ENCODE measurements at regions not wholly inside any gene's neighbourhood (a gene's known extent, or its start where the extent isn't known, plus 50 kb on each side); places are given as distances from the start of the nearest gene placed in this dataset.

- H3K36me3 ChIP-seq (ENCODE audit: control insufficient read depth, insufficient read depth, low read length): no peaks in the 10 kb centered on the region; the same call in 1 of the 2 replicates
- H3K4me1 ChIP-seq (ENCODE audit: control insufficient read depth, insufficient read depth, low read length): no peaks in the 10 kb centered on the region
- TF ChIP-seq SIN3A (IDR thresholded peaks at IDR 0.05; ENCODE audit: borderline replicate concordance, insufficient read depth, low read depth, low read length) (no peak), REST (IDR thresholded peaks at IDR 0.05; ENCODE audit: insufficient read depth in 1 of 2, low read depth in 2 of 2, low read length in 1 of 2) (no peak), POLR2AphosphoS5 (IDR thresholded peaks at IDR 0.05; ENCODE audit: low read depth, low read length) (no peak), TCF7L2 (IDR thresholded peaks at IDR 0.05; ENCODE audit: low read depth, low read length) (no peak)
- TF ChIP-seq, protein P1, sequence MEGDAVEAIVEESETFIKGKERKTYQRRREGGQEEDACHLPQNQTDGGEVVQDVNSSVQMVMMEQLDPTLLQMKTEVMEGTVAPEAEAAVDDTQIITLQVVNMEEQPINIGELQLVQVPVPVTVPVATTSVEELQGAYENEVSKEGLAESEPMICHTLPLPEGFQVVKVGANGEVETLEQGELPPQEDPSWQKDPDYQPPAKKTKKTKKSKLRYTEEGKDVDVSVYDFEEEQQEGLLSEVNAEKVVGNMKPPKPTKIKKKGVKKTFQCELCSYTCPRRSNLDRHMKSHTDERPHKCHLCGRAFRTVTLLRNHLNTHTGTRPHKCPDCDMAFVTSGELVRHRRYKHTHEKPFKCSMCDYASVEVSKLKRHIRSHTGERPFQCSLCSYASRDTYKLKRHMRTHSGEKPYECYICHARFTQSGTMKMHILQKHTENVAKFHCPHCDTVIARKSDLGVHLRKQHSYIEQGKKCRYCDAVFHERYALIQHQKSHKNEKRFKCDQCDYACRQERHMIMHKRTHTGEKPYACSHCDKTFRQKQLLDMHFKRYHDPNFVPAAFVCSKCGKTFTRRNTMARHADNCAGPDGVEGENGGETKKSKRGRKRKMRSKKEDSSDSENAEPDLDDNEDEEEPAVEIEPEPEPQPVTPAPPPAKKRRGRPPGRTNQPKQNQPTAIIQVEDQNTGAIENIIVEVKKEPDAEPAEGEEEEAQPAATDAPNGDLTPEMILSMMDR (IDR thresholded peaks at IDR 0.05): no peak
- POLR2A ChIA-PET: no interaction called here
- H3K27me3 ChIP-seq (ENCODE audit: control insufficient read depth, insufficient read depth, low read length): no peaks in the 10 kb centered on the region
- no peak overlapping the region for H3K4me3 ChIP-seq (ENCODE audit: low read depth in 2 of 2, low read length in 2 of 2)
- no peaks in the 10 kb centered on the region for H3K9me3 ChIP-seq (ENCODE audit: control insufficient read depth, insufficient read depth, low read depth, low read length)
- intact Hi-C loops (cut with micrococcal nuclease; ENCODE audit: unreplicated experiment) (no loop called here), in situ Hi-C loops (cut with HindIII; ENCODE audit: low pct_unique_long_range_greater_than_20kb, low sequenced_read_pairs) (no loop called here)
- no peak overlapping the region for H3K27ac ChIP-seq (ENCODE audit: low read length)
- no TSS peak for BruUV-seq (replicated peaks)
- no peak for DNase-seq (ENCODE audit: low read depth, low spot score)
- no peak for ATAC-seq
- CTCF ChIA-PET: no interaction called here
Observed at GRCh38 chr22:49271369-49271727, 556.3 kb downstream of the BRD1 start.

DNA sequence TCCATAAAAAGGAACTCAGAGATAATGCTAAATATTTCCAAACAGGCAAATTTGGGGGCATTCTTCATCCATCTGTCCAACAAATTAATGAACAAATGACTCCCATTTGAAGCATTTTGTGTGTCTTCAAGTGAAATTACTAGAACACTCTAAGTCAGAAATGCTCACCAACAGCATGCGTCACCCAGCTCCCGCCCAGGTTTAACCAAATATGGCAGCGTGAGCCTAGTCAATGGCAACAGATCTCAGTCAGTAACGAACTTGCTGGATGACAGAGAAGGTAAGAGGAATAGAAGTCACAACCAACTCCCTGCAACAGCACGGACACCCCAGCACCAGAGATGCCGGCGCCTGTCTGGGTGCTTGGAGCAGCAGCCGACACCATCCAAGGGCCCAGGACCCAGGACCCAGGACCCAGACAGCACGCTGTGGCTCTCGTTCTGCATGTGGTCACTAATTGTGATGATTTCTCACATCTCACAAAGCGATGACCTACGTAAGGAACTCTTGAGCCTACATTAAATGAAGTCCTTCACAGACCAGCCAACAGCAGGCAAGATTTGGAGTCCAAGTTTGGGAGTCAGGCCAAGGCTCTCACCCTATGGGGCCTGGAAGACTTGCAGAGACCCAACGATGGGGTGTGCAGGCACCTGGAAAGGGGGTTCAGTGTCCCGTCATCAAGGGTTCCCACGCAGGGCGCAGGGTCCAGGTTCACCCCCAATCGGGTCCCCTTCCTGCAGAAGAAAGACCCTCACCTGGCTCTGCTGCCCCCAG lies 556.9 kb downstream of the BRD1 start:
- ChIA-PET POLR2A (interaction anchor here (0.6 kb wide), 1 partner anchor 413 kb away, joined by 6 read pairs; no protein-coding TSS in a partner anchor), CTCF (no interaction called here)
- no peak for DNase-seq (ENCODE audit: low read depth, low spot score)
- H3K27me3 ChIP-seq (ENCODE audit: control insufficient read depth, insufficient read depth, low read length): no peaks in the 10 kb centered on the region
- in situ Hi-C loops (cut with HindIII; ENCODE audit: low pct_unique_long_range_greater_than_20kb, low sequenced_read_pairs): no loop called here
- no peak overlapping the region for H3K27ac ChIP-seq (ENCODE audit: low read length)
- BruUV-seq (replicated peaks): no TSS peak
- no peak overlapping the region for H3K4me3 ChIP-seq (ENCODE audit: low read depth in 2 of 2, low read length in 2 of 2)
- no peaks in the 10 kb centered on the region for H3K4me1 ChIP-seq (ENCODE audit: control insufficient read depth, insufficient read depth, low read length)
- no peaks in the 10 kb centered on the region for H3K9me3 ChIP-seq (ENCODE audit: control insufficient read depth, insufficient read depth, low read depth, low read length)
- no peak for ATAC-seq
- no peak for TF ChIP-seq SIN3A (IDR thresholded peaks at IDR 0.05; ENCODE audit: borderline replicate concordance, insufficient read depth, low read depth, low read length)
- no peak for TF ChIP-seq TCF7L2 (IDR thresholded peaks at IDR 0.05; ENCODE audit: low read depth, low read length)
- TF ChIP-seq, protein P1 (IDR thresholded peaks at IDR 0.05): no peak
- no peak for TF ChIP-seq POLR2AphosphoS5 (IDR thresholded peaks at IDR 0.05; ENCODE audit: low read depth, low read length)
- TF ChIP-seq REST (IDR thresholded peaks at IDR 0.05; ENCODE audit: insufficient read depth in 1 of 2, low read depth in 2 of 2, low read length in 1 of 2): no peak
- intact Hi-C loops (cut with micrococcal nuclease; ENCODE audit: unreplicated experiment): no loop called here
- no peaks in the 10 kb centered on the region; the same call in 1 of the 2 replicates for H3K36me3 ChIP-seq (ENCODE audit: control insufficient read depth, insufficient read depth, low read length)

Measured in Panc1 (cell line).